IPS-NIHi7 (cell line): ENCODE measurements at regions not wholly inside any gene's neighbourhood (a gene's known extent, or its start where the extent isn't known, plus 50 kb on each side); places are given as distances from the start of the nearest gene placed in this dataset.
A peak's percentile ranks its signal among the peaks of the same experiment; 100 is the strongest.

ENCODE experiments used
- DNase-seq: peaks from one replicate; pipeline ENCODE4 v3.0.0; 2012; ENCODE audit warnings: mixed read lengths; ENCODE audit errors: extremely low spot score

- no peak for DNase-seq
Measured at GRCh38 chr1:88284666-88285366, 399.3 kb upstream of the PKN2 start.

- no peak for DNase-seq
Measured at GRCh38 chr1:88286716-88287115, 397.4 kb upstream of the PKN2 start.

GRCh38 chr1:88288571-88288970, 395.5 kb upstream of the PKN2 start:
- no peak for DNase-seq

- no peak for DNase-seq
Measured at GRCh38 chr1:88289401-88290102, 394.5 kb upstream of the PKN2 start.

- DNase-seq = no peak
Measured at GRCh38 chr1:88291611-88292354, 392.3 kb upstream of the PKN2 start.

GRCh38 chr1:88293691-88294190, 390.3 kb upstream of the PKN2 start:
- DNase-seq = no peak

- DNase-seq = no peak
Measured at GRCh38 chr1:88296227-88296626, 387.8 kb upstream of the PKN2 start.

- DNase-seq = no peak
Measured at GRCh38 chr1:88296642-88297041, 387.4 kb upstream of the PKN2 start.

- no peak for DNase-seq
Measured at GRCh38 chr1:88298506-88298905, 385.6 kb upstream of the PKN2 start.

GRCh38 chr1:88300752-88301263, 383.3 kb upstream of the PKN2 start:
- no peak for DNase-seq

- peak; percentile 31 for DNase-seq
Measured at GRCh38 chr1:88302843-88303486, 381.1 kb upstream of the PKN2 start.

GRCh38 chr1:88311265-88311664, 372.8 kb upstream of the PKN2 start:
- DNase-seq = no peak

- DNase-seq = no peak
Measured at GRCh38 chr1:88311907-88312306, 372.2 kb upstream of the PKN2 start.

GRCh38 chr1:88317396-88317795, 366.7 kb upstream of the PKN2 start:
- DNase-seq = no peak

- DNase-seq = no peak
Measured at GRCh38 chr1:88318740-88319139, 365.3 kb upstream of the PKN2 start.

- DNase-seq = no peak
Measured at GRCh38 chr1:88320291-88320690, 363.8 kb upstream of the PKN2 start.

- no peak for DNase-seq
Measured at GRCh38 chr1:88321706-88322105, 362.4 kb upstream of the PKN2 start.

GRCh38 chr1:88324899-88325298, 359.2 kb upstream of the PKN2 start:
- no peak for DNase-seq

GRCh38 chr1:88327391-88328267, 356.4 kb upstream of the PKN2 start:
- DNase-seq = peak; percentile 48

- DNase-seq = no peak
Measured at GRCh38 chr1:88330201-88330600, 353.9 kb upstream of the PKN2 start.
